GM13976 (cell line): ENCODE measurements at regions not wholly inside any gene's neighbourhood (a gene's known extent, or its start where the extent isn't known, plus 50 kb on each side); places are given as distances from the start of the nearest gene placed in this dataset.
"Not testable (repeated sequence)": the region's sequence is repeated elsewhere in the genome, so short reads cannot be mapped to it uniquely, and the experiment has no call there.

Experiments
- DNase-seq: peaks from one replicate; pipeline ENCODE4 v3.0.0; 2012; ENCODE audit warnings: low spot score
- CTCF ChIP-seq: IDR thresholded peaks from 2 replicates; pipeline ENCODE4 v1.5.1; 2012; ENCODE audit warnings: borderline replicate concordance, mild to moderate bottlenecking; ENCODE audit not compliant: insufficient read depth; ENCODE audit errors: extremely low read depth, missing control alignments, control extremely low read depth
- in situ Hi-C: fragments of 300-500 bp; cut with MboI; formaldehyde crosslinking; loops from one replicate; pipeline ENCODE4 v1.12.0; 2022; ENCODE audit warnings: low sequenced_read_pairs, mixed read lengths, inconsistent platforms; ENCODE audit not compliant: unreplicated experiment

- TF ChIP-seq CTCF = no peak
- in situ Hi-C loops = loop anchor here (25.0 kb wide), 1 partner anchor 957 kb away; no protein-coding TSS in a partner anchor
- DNase-seq = no peak
These were observed 252.2 kb downstream of the ASXL3 start for GRCh38 chr18:33830213-33830612.

- in situ Hi-C loops = loop anchor here (25.0 kb wide), 1 partner anchor 958 kb away; no protein-coding TSS in a partner anchor
- DNase-seq = no peak
- no peak for TF ChIP-seq CTCF
These were observed 250.9 kb downstream of the ASXL3 start for GRCh38 chr18:33828949-33829348.

- in situ Hi-C loops = loop anchor here (25.0 kb wide), 1 partner anchor 961 kb away; no protein-coding TSS in a partner anchor
- no peak for DNase-seq
- no peak for TF ChIP-seq CTCF
These were observed 248.1 kb downstream of the ASXL3 start for GRCh38 chr18:33826151-33826550.

GRCh38 chr18:33821503-33821902 lies 243.5 kb downstream of the ASXL3 start:
- in situ Hi-C loops = no loop called here
- TF ChIP-seq CTCF = no peak
- no peak for DNase-seq

- no peak for DNase-seq
- in situ Hi-C loops = no loop called here
- no peak for TF ChIP-seq CTCF
These were observed 242.7 kb downstream of the ASXL3 start for GRCh38 chr18:33820517-33821371.

- in situ Hi-C loops = not testable (repeated sequence)
These were observed 241.8 kb downstream of the ASXL3 start for GRCh38 chr18:33819692-33820343.

GRCh38 chr18:33818145-33818544 lies 240.1 kb downstream of the ASXL3 start:
- in situ Hi-C loops = no loop called here
- no peak for DNase-seq
- TF ChIP-seq CTCF = no peak

More at GRCh38 chr18:33819692-33820343, 241.8 kb downstream of the ASXL3 start:
- not testable (repeated sequence) for DNase-seq
